HepG2 (cell line): ENCODE measurements at regions not wholly inside any gene's neighbourhood (a gene's known extent, or its start where the extent isn't known, plus 50 kb on each side); places are given as distances from the start of the nearest gene placed in this dataset.

Experiments used
- ATAC-seq: fragments of 200-7000 bp; cut with Tn5 transposase; 3 replicates; pipeline ENCODE4 v1.9.1; 2020; ENCODE audit warnings: mild to moderate bottlenecking, moderate library complexity
- BruUV-seq: library from RNA; stranded (reverse); fragments of 400-500 nt; replicated peaks from 2 replicates; lab custom pipeline; 2021; lab: Mats Ljungman, UMichigan
- CTCF ChIA-PET: fragments of 300-600 bp; formaldehyde crosslinking; extraction: SDS; loops from one replicate; lab custom pipeline; 2021; ENCODE audit warnings: low total read pairs, inconsistent platforms, low intra/inter-chr PET ratio; lab: Yijun Ruan, JAX
- POLR2A ChIA-PET: fragments of 350-600 bp; sonication (Branson Sonifier 250); formaldehyde crosslinking; loops from one replicate; lab custom pipeline; 2020; ENCODE audit warnings: antibody characterized with exemption, inconsistent platforms; lab: Yijun Ruan, JAX
- DNase-seq: peaks from one replicate; pipeline ENCODE4 v3.0.0-alpha.2; 2015; ENCODE audit warnings: low spot score
- FAIRE-seq: peaks from 3 replicates; lab custom pipeline; 2011; peaks lifted over from hg19 to GRCh38; lab: Jason Lieb, UNC
- H2AFZ ChIP-seq: one replicate; pipeline ENCODE4 v1.6.1; 2011; ENCODE audit warnings: low read length, inconsistent platforms
- H3K27ac ChIP-seq: fragments of 300-600 bp; 3 replicates; pipeline ENCODE4 v1.8.0; 2011; ENCODE audit warnings: mixed run types, mild to moderate bottlenecking, mixed read lengths, low read length, inconsistent platforms; ENCODE audit not compliant: insufficient read depth; ENCODE audit errors: extremely low read length
- H3K27me3 ChIP-seq, 2 experiments: fragments of 200-600 bp in 1 of 2; 2 replicates in 1 of 2; 3 replicates in 1 of 2; pipeline versions ENCODE4 v1.6.0 to v1.8.0; 2011; ENCODE audit warnings: low read length in 2 of 2, mild to moderate bottlenecking in 2 of 2, moderate library complexity in 2 of 2, inconsistent platforms in 1 of 2; ENCODE audit not compliant: insufficient read depth in 2 of 2, control insufficient read depth in 1 of 2
- H3K36me3 ChIP-seq, 2 experiments: fragments of 200-600 bp in 1 of 2; replicated peaks in 1 of 2; 2 replicates in 1 of 2; 3 replicates in 1 of 2; pipeline versions ENCODE4 v1.5.1 to v1.8.0; 2011; ENCODE audit warnings: low read length in 2 of 2, inconsistent platforms in 1 of 2; ENCODE audit not compliant: insufficient read depth in 2 of 2, control insufficient read depth in 1 of 2
- H3K4me1 ChIP-seq: 2 replicates; pipeline ENCODE4 v1.5.1; 2012; ENCODE audit warnings: low read length, inconsistent platforms; ENCODE audit not compliant: insufficient read depth
- H3K4me2 ChIP-seq: 2 replicates; pipeline ENCODE4 v1.6.0; 2011; ENCODE audit warnings: low read depth, low read length, inconsistent platforms
- H3K4me3 ChIP-seq, 3 experiments: fragments of 200-600 bp in 1 of 3; sonication (generic), shearing (Covaris generic) in 1 of 3; replicated peaks in 1 of 3; 2 replicates each; pipeline ENCODE4 v1.5.1; 2011 to 2016; ENCODE audit warnings: low read length in 3 of 3, inconsistent platforms in 2 of 3, low read depth in 2 of 3, mild to moderate bottlenecking in 2 of 3, control low read depth in 1 of 3, mixed read lengths in 1 of 3; ENCODE audit not compliant: insufficient read depth in 1 of 3
- H3K79me2 ChIP-seq: one replicate; pipeline ENCODE4 v1.6.1; 2011; ENCODE audit warnings: low read length, inconsistent platforms; ENCODE audit not compliant: insufficient read depth
- H3K9ac ChIP-seq: 2 replicates; pipeline ENCODE4 v1.6.0; 2011; ENCODE audit warnings: mild to moderate bottlenecking, low read depth, low read length, inconsistent platforms; ENCODE audit not compliant: insufficient read depth
- H3K9me3 ChIP-seq: 2 replicates; pipeline ENCODE4 v1.5.1; 2012; ENCODE audit warnings: mild to moderate bottlenecking, low read length
- H4K20me1 ChIP-seq: 2 replicates; pipeline ENCODE4 v1.6.0; 2011; ENCODE audit warnings: inconsistent platforms, mild to moderate bottlenecking, low read length, moderate library complexity; ENCODE audit not compliant: insufficient read depth
- GLI4 ChIP-seq: sonication (generic); formaldehyde crosslinking; IDR thresholded peaks from 2 replicates; pipeline ENCODE4 v1.5.1; 2020; ENCODE audit warnings: missing genetic modification reagents, mild to moderate bottlenecking, moderate library complexity, borderline replicate concordance
- KLF12 ChIP-seq: sonication (generic); formaldehyde crosslinking; IDR thresholded peaks from 2 replicates; pipeline ENCODE4 v1.4.0; 2020; ENCODE audit warnings: missing genetic modification reagents, borderline replicate concordance
- KMT2B ChIP-seq: IDR thresholded peaks from 2 replicates; pipeline ENCODE4 v1.6.1; 2016; ENCODE audit warnings: missing genetic modification reagents, missing compliant biosample characterization
- POLR2A ChIP-seq, 2 experiments: IDR thresholded peaks; 2 replicates each; pipeline ENCODE4 v1.6.1; 2011; ENCODE audit warnings: low read depth in 2 of 2, low read length in 2 of 2, mild to moderate bottlenecking in 1 of 2, moderate library complexity in 1 of 2; ENCODE audit not compliant: insufficient read depth in 1 of 2
- RAD51 ChIP-seq: fragments of 450-650 bp; IDR thresholded peaks from 2 replicates; pipeline ENCODE4 v1.6.1; 2016; ENCODE audit warnings: borderline replicate concordance
- TBX3 ChIP-seq: fragments of 450-650 bp; IDR thresholded peaks from 2 replicates; pipeline ENCODE4 v1.6.1; 2017; ENCODE audit warnings: antibody characterized with exemption, mild to moderate bottlenecking, inconsistent platforms, borderline replicate concordance
- TOE1 ChIP-seq: sonication (generic); formaldehyde crosslinking; IDR thresholded peaks from 2 replicates; pipeline ENCODE4 v1.4.0; 2020; ENCODE audit warnings: mild to moderate bottlenecking, missing genetic modification reagents
- XBP1 ChIP-seq: sonication (generic); formaldehyde crosslinking; IDR thresholded peaks from 2 replicates; pipeline ENCODE4 v1.5.0; 2020; ENCODE audit warnings: missing genetic modification reagents
- ZFYVE20 ChIP-seq: sonication (generic); formaldehyde crosslinking; IDR thresholded peaks from 2 replicates; pipeline ENCODE4 v1.8.0; 2023; ENCODE audit warnings: low read depth, mild to moderate bottlenecking, moderate library complexity, missing genetic modification reagents, borderline replicate concordance
- ZKSCAN8 ChIP-seq: IDR thresholded peaks from 2 replicates; pipeline ENCODE4 v1.6.1; 2016; ENCODE audit warnings: borderline replicate concordance, missing genetic modification reagents, missing compliant biosample characterization
- ZNF496 ChIP-seq: sonication (generic); formaldehyde crosslinking; IDR thresholded peaks from 2 replicates; pipeline ENCODE4 v1.8.1; 2023; ENCODE audit warnings: mild to moderate bottlenecking, moderate library complexity, missing genetic modification reagents; ENCODE audit not compliant: insufficient replicate concordance
- ZNF761 ChIP-seq: sonication (generic); formaldehyde crosslinking; conservative IDR thresholded peaks from 2 replicates; pipeline ENCODE4 v1.4.0; 2020; ENCODE audit warnings: mild to moderate bottlenecking, missing genetic modification reagents
- WGBS: methylation state at CpG from one replicate; pipeline ENCODE4 v1.1.6; 2017; ENCODE audit warnings: low lambda C conversion rate; 5-methylcytosine and 5-hydroxymethylcytosine counted together
- in situ Hi-C: cut with HindIII; loops from 2 replicates; pipeline ENCODE4 v1.10.0; 2017; ENCODE audit warnings: low pct_unique_long_range_greater_than_20kb; ENCODE audit not compliant: extremely low pct_ligation_motif_present
- intact Hi-C: fragments of 100-400 bp; cut with micrococcal nuclease; formaldehyde crosslinking; loops from one replicate; pipeline ENCODE4 v1.10.0; 2022; ENCODE audit not compliant: unreplicated experiment
- TF ChIP-seq, protein P1 (sequence below): fragments of 450-650 bp; IDR thresholded peaks from 2 replicates; pipeline ENCODE4 v1.6.1; 2017; ENCODE audit warnings: mild to moderate bottlenecking
- TF ChIP-seq, protein P2 (sequence below): sonication (generic); formaldehyde crosslinking; IDR thresholded peaks from 2 replicates; pipeline ENCODE4 v1.9.0; 2021; ENCODE audit warnings: missing genetic modification reagents, borderline replicate concordance
- TF ChIP-seq, protein P3 (sequence below): sonication (generic); formaldehyde crosslinking; IDR thresholded peaks from 2 replicates; pipeline ENCODE4 v1.4.0; 2020; ENCODE audit warnings: missing genetic modification reagents

DNA sequence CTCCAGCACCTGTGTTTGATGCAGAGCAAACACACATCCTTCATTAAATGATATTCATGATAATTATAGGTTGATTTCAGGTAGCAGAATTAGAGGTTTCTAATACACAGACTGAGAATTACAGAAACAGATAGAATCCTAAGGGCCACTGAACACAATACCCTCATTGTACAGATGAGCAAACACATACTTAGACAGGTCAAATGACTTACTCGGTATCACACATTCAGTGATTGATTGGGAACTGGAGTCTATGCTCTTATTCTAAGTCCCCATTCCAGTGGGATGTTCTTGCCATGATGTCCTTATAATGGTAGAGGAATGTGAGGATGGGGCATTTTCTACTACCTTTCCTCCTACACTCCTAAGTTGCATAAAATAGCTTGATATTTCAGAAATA, 70.8 kb downstream of the DCAF8L1 start:
- CTCF ChIA-PET = no interaction called here
- H3K4me2 ChIP-seq = no peak overlapping the region
- no peak overlapping the region for H3K27ac ChIP-seq
- H3K27me3 ChIP-seq = no peaks in the 10 kb centered on the region
- POLR2A ChIA-PET = no interaction called here
- ATAC-seq (no peak), FAIRE-seq (no peak), DNase-seq (no peak)
- intact Hi-C loops = no loop called here
- H4K20me1 ChIP-seq = no peaks in the 10 kb centered on the region
- no peaks in the 10 kb centered on the region for H3K36me3 ChIP-seq
- H3K4me1 ChIP-seq = no peaks in the 10 kb centered on the region
- no peak overlapping the region for H3K9ac ChIP-seq
- in situ Hi-C loops = no loop called here
- WGBS = no CpG with 5 or more reads among the region's 1 CpG
- TF ChIP-seq TBX3 (no peak), POLR2A (IDR thresholded peaks at IDR 0.05; ENCODE audit: insufficient read depth in 1 of 2, low read depth in 2 of 2, low read length in 2 of 2) (no peak), RAD51 (no peak), KLF12 (no peak), KMT2B (CRISPR knock-in tag) (no peak), ZNF761 (no peak), XBP1 (CRISPR knock-in tag) (no peak), GLI4 (CRISPR knock-in tag) (no peak), ZFYVE20 (no peak), TOE1 (CRISPR knock-in tag) (no peak), ZKSCAN8 (CRISPR knock-in tag) (no peak), ZNF496 (CRISPR knock-in tag) (no peak)
- TF ChIP-seq, protein P1, sequence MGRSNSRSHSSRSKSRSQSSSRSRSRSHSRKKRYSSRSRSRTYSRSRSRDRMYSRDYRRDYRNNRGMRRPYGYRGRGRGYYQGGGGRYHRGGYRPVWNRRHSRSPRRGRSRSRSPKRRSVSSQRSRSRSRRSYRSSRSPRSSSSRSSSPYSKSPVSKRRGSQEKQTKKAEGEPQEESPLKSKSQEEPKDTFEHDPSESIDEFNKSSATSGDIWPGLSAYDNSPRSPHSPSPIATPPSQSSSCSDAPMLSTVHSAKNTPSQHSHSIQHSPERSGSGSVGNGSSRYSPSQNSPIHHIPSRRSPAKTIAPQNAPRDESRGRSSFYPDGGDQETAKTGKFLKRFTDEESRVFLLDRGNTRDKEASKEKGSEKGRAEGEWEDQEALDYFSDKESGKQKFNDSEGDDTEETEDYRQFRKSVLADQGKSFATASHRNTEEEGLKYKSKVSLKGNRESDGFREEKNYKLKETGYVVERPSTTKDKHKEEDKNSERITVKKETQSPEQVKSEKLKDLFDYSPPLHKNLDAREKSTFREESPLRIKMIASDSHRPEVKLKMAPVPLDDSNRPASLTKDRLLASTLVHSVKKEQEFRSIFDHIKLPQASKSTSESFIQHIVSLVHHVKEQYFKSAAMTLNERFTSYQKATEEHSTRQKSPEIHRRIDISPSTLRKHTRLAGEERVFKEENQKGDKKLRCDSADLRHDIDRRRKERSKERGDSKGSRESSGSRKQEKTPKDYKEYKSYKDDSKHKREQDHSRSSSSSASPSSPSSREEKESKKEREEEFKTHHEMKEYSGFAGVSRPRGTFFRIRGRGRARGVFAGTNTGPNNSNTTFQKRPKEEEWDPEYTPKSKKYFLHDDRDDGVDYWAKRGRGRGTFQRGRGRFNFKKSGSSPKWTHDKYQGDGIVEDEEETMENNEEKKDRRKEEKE = no peak
- TF ChIP-seq, protein P2, sequence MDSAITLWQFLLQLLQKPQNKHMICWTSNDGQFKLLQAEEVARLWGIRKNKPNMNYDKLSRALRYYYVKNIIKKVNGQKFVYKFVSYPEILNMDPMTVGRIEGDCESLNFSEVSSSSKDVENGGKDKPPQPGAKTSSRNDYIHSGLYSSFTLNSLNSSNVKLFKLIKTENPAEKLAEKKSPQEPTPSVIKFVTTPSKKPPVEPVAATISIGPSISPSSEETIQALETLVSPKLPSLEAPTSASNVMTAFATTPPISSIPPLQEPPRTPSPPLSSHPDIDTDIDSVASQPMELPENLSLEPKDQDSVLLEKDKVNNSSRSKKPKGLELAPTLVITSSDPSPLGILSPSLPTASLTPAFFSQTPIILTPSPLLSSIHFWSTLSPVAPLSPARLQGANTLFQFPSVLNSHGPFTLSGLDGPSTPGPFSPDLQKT = no peak
- TF ChIP-seq, protein P3, sequence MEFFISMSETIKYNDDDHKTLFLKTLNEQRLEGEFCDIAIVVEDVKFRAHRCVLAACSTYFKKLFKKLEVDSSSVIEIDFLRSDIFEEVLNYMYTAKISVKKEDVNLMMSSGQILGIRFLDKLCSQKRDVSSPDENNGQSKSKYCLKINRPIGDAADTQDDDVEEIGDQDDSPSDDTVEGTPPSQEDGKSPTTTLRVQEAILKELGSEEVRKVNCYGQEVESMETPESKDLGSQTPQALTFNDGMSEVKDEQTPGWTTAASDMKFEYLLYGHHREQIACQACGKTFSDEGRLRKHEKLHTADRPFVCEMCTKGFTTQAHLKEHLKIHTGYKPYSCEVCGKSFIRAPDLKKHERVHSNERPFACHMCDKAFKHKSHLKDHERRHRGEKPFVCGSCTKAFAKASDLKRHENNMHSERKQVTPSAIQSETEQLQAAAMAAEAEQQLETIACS (CRISPR knock-in tag) = no peak
- no peaks in the 10 kb centered on the region for H3K79me2 ChIP-seq
- H2AFZ ChIP-seq = no peak overlapping the region
- H3K4me3 ChIP-seq = no peak overlapping the region
- BruUV-seq = no TSS peak
- H3K9me3 ChIP-seq = no peaks in the 10 kb centered on the region
